Endothelial cell of umbilical vein (primary cell): ENCODE measurements at regions not wholly inside any gene's neighbourhood (a gene's known extent, or its start where the extent isn't known, plus 50 kb on each side); places are given as distances from the start of the nearest gene placed in this dataset.

Experiments used
- BruUV-seq: library from RNA; stranded (reverse); fragments of 400-500 nt; replicated peaks from 2 replicates; lab custom pipeline; 2021; lab: Mats Ljungman, UMichigan
- CTCF ChIA-PET: fragments of 300-600, 350-600 bp; sonication (Branson Sonifier 250); formaldehyde crosslinking; loops from one replicate; lab custom pipeline; 2021; ENCODE audit warnings: antibody characterized with exemption, inconsistent platforms; lab: Charles Lee
- POLR2A ChIA-PET: fragments of 300-600, 350-600 bp; sonication (Branson Sonifier 250); formaldehyde crosslinking; loops from one replicate; lab custom pipeline; 2021; ENCODE audit warnings: antibody characterized with exemption, inconsistent platforms; lab: Charles Lee
- DNase-seq: peaks from one replicate; pipeline ENCODE4 v3.0.0-alpha.2; 2011; ENCODE audit warnings: low read depth, low spot score
- FAIRE-seq: peaks from 2 replicates; lab custom pipeline; 2011; peaks lifted over from hg19 to GRCh38; lab: Jason Lieb, UNC
- H2AFZ ChIP-seq: 2 replicates; pipeline ENCODE4 v1.6.0; 2012; ENCODE audit warnings: low read depth, low read length, control low read depth, inconsistent platforms
- H3K27ac ChIP-seq: 2 replicates; pipeline ENCODE4 v1.5.1; 2011; ENCODE audit warnings: low read depth, mild to moderate bottlenecking, control low read depth, low read length, moderate library complexity; ENCODE audit not compliant: insufficient read depth
- H3K27me3 ChIP-seq, 2 experiments: 2 replicates each; pipeline versions ENCODE4 v1.6.0 to v1.6.1; 2011; ENCODE audit warnings: low read length in 2 of 2, mixed read lengths in 1 of 2; ENCODE audit not compliant: control insufficient read depth in 2 of 2, insufficient read depth in 2 of 2
- H3K36me3 ChIP-seq, 2 experiments: 2 replicates in 1 of 2; 3 replicates in 1 of 2; pipeline ENCODE4 v1.5.1; 2011; ENCODE audit warnings: low read length in 2 of 2, mild to moderate bottlenecking in 1 of 2, moderate library complexity in 1 of 2; ENCODE audit not compliant: control insufficient read depth in 2 of 2, insufficient read depth in 2 of 2; ENCODE audit errors: extremely low read depth in 1 of 2
- H3K4me1 ChIP-seq: 3 replicates; pipeline ENCODE4 v1.5.1; 2011; ENCODE audit warnings: mild to moderate bottlenecking, low read length; ENCODE audit not compliant: control insufficient read depth, insufficient read depth; ENCODE audit errors: extremely low read depth
- H3K4me2 ChIP-seq: 2 replicates; pipeline ENCODE4 v1.6.1; 2011; ENCODE audit warnings: low read length, control low read depth, mixed read lengths; ENCODE audit not compliant: insufficient read depth
- H3K4me3 ChIP-seq, 3 experiments: fragments of 200-600 bp in 1 of 3; sonication (generic), shearing (Covaris generic) in 1 of 3; replicated peaks in 1 of 3; 2 replicates each; pipeline ENCODE4 v1.5.1; 2011 to 2016; ENCODE audit warnings: control low read depth in 3 of 3, low read length in 3 of 3, mild to moderate bottlenecking in 2 of 3, inconsistent platforms in 1 of 3, low read depth in 1 of 3, moderate library complexity in 1 of 3; ENCODE audit not compliant: insufficient read depth in 1 of 3
- H3K79me2 ChIP-seq: 2 replicates; pipeline ENCODE4 v1.6.0; 2012; ENCODE audit warnings: low read length, inconsistent platforms; ENCODE audit not compliant: control insufficient read depth, insufficient read depth
- H3K9ac ChIP-seq: replicated peaks from 2 replicates; pipeline ENCODE3; 2011; ENCODE audit warnings: low read length, control low read depth; ENCODE audit not compliant: insufficient read depth; ENCODE audit errors: extremely low read depth
- H3K9me1 ChIP-seq: replicated peaks from 3 replicates; pipeline ENCODE4 v1.6.0; 2011; ENCODE audit warnings: mild to moderate bottlenecking, low read length; ENCODE audit not compliant: control insufficient read depth, insufficient read depth; ENCODE audit errors: extremely low read depth
- H3K9me3 ChIP-seq: replicated peaks from 2 replicates; pipeline ENCODE4 v1.5.1; 2012; ENCODE audit warnings: low read length, inconsistent platforms; ENCODE audit not compliant: control insufficient read depth, insufficient read depth
- H4K20me1 ChIP-seq: replicated peaks from 2 replicates; pipeline ENCODE3; 2011; ENCODE audit warnings: mild to moderate bottlenecking, low read length; ENCODE audit not compliant: control insufficient read depth, insufficient read depth; ENCODE audit errors: extremely low read depth
- CTCF ChIP-seq, 2 donors: IDR thresholded peaks; 1 replicate in 1 of 2; 2 replicates in 1 of 2; pipeline ENCODE4 v1.5.1; 2011; ENCODE audit warnings: low read length in 2 of 2, mild to moderate bottlenecking in 2 of 2, moderate library complexity in 2 of 2, control low read depth in 1 of 2, inconsistent platforms in 1 of 2, low read depth in 1 of 2; ENCODE audit not compliant: insufficient read depth in 1 of 2; ENCODE audit errors: extremely low read depth in 1 of 2
- EZH2 ChIP-seq: IDR thresholded peaks from 2 replicates; pipeline ENCODE4 v1.6.1; 2012; ENCODE audit warnings: borderline replicate concordance, low read depth, mild to moderate bottlenecking, moderate library complexity, low read length, inconsistent platforms; ENCODE audit not compliant: severe bottlenecking
- FOS ChIP-seq: IDR thresholded peaks from 2 replicates; pipeline ENCODE4 v1.6.1; 2011; ENCODE audit warnings: mild to moderate bottlenecking, low read length, moderate library complexity, borderline replicate concordance; ENCODE audit not compliant: insufficient read depth
- GATA2 ChIP-seq: IDR thresholded peaks from 2 replicates; pipeline ENCODE4 v1.7.0; 2011; ENCODE audit warnings: low read depth, mild to moderate bottlenecking, moderate library complexity, mixed read lengths, low read length; ENCODE audit not compliant: insufficient read length, insufficient read depth
- JUN ChIP-seq: IDR thresholded peaks from 2 replicates; pipeline ENCODE4 v1.6.1; 2011; ENCODE audit warnings: borderline replicate concordance, low read depth; ENCODE audit not compliant: insufficient read length, insufficient read depth
- MAX ChIP-seq: IDR thresholded peaks from 2 replicates; pipeline ENCODE4 v1.6.1; 2011; ENCODE audit not compliant: insufficient read depth, insufficient read length
- MYC ChIP-seq: IDR thresholded peaks from one replicate; pipeline ENCODE4 v1.6.1; 2011; ENCODE audit warnings: mild to moderate bottlenecking, low read depth, low read length
- POLR2A ChIP-seq: IDR thresholded peaks from 2 replicates; pipeline ENCODE4 v1.6.1; 2012; ENCODE audit warnings: low read depth, mild to moderate bottlenecking, control low read depth, low read length
- POLR2AphosphoS5 ChIP-seq: IDR thresholded peaks from 2 replicates; pipeline ENCODE4 v1.6.1; 2012; ENCODE audit warnings: low read depth, mild to moderate bottlenecking, control low read depth, low read length, moderate library complexity; ENCODE audit not compliant: insufficient read depth
- dilution Hi-C: fragments of 300-500 bp; cut with MboI; formaldehyde crosslinking; loops from one replicate; pipeline ENCODE4 v1.15.0; 2019; ENCODE audit warnings: low sequenced_read_pairs; ENCODE audit not compliant: extremely low pct_ligation_motif_present
- intact Hi-C: fragments of 100-400 bp; cut with micrococcal nuclease; formaldehyde crosslinking; loops from one replicate; pipeline ENCODE4 v1.10.0; 2022

DNA sequence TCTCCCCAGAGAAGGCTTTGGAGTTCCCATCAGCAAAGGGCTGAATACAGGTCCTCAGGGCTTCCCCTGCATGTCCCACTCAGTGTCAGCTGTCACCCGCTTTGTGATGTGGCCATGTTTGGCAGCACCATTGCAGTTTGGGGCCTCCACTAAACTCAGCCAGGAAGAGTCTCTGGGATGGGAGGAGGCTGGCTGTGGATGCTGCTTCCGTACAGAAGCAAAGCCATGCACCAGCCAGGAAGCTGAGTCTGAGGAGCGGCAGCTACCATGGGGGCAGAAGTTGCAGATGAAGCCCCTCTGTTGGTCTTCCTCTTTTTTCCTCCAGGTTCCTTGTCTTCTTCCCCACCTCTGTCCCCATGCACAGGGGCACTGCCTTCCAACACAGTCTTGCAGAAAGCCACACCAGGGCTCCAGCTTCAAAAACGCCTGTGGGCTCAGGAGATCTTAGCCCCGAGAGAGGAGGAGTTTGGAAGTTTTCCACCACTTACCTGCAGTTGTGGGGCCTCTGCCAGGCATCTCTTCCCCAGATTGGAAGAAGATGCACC lies 416.8 kb downstream of the NPHP4 start:
- no peak for FAIRE-seq
- Histone ChIP-seq H3K36me3 (no peaks in the 10 kb centered on the region), H3K79me2 (no peaks in the 10 kb centered on the region), H2AFZ (no peak overlapping the region), H3K27ac (no peak overlapping the region), H3K9ac (no peak overlapping the region), H4K20me1 (no peaks in the 10 kb centered on the region), H3K4me1 (no peaks in the 10 kb centered on the region), H3K4me2 (no peak overlapping the region), H3K9me1 (no peaks in the 10 kb centered on the region), H3K4me3 (no peak overlapping the region), H3K9me3 (no peaks in the 10 kb centered on the region), H3K27me3 (no peaks in the 10 kb centered on the region)
- CTCF ChIA-PET, result no interaction called here
- intact Hi-C loops, result no loop called here
- dilution Hi-C loops, result no loop called here
- TF ChIP-seq GATA2 (no peak), MYC (no peak), CTCF (IDR thresholded peaks at IDR 0.05; ENCODE audit: extremely low read depth in 1 of 2, insufficient read depth in 1 of 2, low read depth in 1 of 2, low read length in 2 of 2) (no peak), FOS (no peak), EZH2 (no peak), MAX (no peak), POLR2AphosphoS5 (no peak), JUN (no peak), POLR2A (no peak)
- DNase-seq, result no peak
- POLR2A ChIA-PET, result no interaction called here
- BruUV-seq, result no TSS peak
